ENCODE measurements at regions not wholly inside any gene's neighbourhood (a gene's known extent, or its start where the extent isn't known, plus 50 kb on each side); places are given as distances from the start of the nearest gene placed in this dataset.
"Not testable (repeated sequence)": the region's sequence is repeated elsewhere in the genome, so short reads cannot be mapped to it uniquely, and the experiment has no call there.

- Mint-ChIP-seq H3K27ac (ENCODE audit: low read depth) (no peak overlapping the region), H3K4me1 (no peaks in the 10 kb centered on the region), H3K9me3 (peaks cover 24% of the 10 kb centered on the region), H3K4me3 (no peak overlapping the region), H3K36me3 (ENCODE audit: insufficient read depth) (no peaks in the 10 kb centered on the region), H3K27me3 (no peaks in the 10 kb centered on the region)
- ATAC-seq (replicated peaks; ENCODE audit: extremely low read depth, poor library complexity, severe bottlenecking) (no peak), DNase-seq (ENCODE audit: low spot score in 2 of 2) (no peak)
Measured at GRCh38 chr13:54449922-54450321, 1421.3 kb downstream of the OLFM4 start.

GRCh38 chr13:54484166-54484565, 1455.6 kb downstream of the OLFM4 start:
- Mint-ChIP-seq H3K27ac (ENCODE audit: low read depth) (no peak overlapping the region), H3K4me3 (no peak overlapping the region), H3K4me1 (no peaks in the 10 kb centered on the region), H3K27me3 (no peaks in the 10 kb centered on the region), H3K36me3 (ENCODE audit: insufficient read depth) (no peaks in the 10 kb centered on the region), H3K9me3 (peaks cover 5% of the 10 kb centered on the region)
- no peak for ATAC-seq (replicated peaks; ENCODE audit: extremely low read depth, poor library complexity, severe bottlenecking)
- no peak for DNase-seq (ENCODE audit: low spot score in 2 of 2)

DNA sequence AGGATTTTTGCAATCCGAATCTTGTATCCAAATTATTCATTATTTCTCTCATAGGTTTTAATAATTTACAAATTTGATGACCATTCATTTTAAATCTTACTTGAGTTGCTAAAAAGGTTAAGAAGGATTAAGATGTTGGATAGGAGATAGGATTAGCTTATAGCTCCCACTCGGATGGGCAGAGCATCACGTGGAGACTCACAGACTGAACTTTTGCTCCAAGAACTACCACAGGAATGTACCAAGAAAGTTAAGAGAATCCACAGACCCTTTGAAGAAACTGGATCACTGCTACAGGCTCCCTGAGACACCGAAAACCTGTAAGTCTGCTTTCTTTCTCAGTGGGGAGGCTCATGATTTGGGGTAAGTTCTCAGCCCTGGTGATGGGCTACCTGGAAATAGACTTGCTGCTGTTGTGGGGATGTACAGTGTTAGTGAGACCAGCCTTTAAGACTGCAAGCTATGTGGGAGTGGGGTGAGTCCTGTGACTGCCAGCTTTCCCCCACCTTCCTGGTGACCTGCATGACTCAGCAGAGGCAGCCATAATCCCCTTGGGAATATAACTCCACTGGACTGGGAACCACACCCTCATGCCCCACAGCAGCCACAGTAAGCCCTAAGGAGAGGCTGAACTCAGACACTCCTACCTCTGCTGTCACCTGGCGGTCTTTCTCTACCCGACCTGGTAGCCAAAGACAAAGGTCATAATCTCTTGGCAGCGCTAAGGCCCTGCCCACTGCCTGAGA, 1458.0 kb downstream of the OLFM4 start:
- no peak for DNase-seq (ENCODE audit: low spot score in 2 of 2)
- ATAC-seq (replicated peaks; ENCODE audit: extremely low read depth, poor library complexity, severe bottlenecking) = no peak
- no peaks in the 10 kb centered on the region for H3K4me1 Mint-ChIP-seq
- H3K4me3 Mint-ChIP-seq = no peak overlapping the region
- no peaks in the 10 kb centered on the region for H3K36me3 Mint-ChIP-seq (ENCODE audit: insufficient read depth)
- no peak overlapping the region for H3K27ac Mint-ChIP-seq (ENCODE audit: low read depth)
- no peaks in the 10 kb centered on the region for H3K27me3 Mint-ChIP-seq
- H3K9me3 Mint-ChIP-seq = peaks cover 13% of the 10 kb centered on the region

DNA sequence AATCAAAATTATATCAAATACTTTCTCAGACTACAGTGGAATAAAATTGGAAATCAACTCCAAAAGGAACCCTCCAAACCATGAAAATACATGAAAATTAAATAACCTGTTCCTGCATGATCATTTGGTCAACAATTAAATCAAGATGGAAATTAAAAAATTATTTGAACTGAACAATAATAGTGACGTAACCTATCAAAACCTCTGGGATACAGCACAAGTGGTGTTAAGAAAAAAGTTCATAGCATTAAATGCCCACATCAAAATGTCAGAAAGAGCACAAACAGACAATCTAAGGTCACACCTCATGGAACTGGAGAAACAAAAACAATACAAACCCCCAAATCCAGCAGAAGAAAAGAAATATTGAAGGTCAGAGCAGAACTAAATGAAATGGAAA, 1460.7 kb downstream of the OLFM4 start:
- H3K4me3 Mint-ChIP-seq = no peak overlapping the region
- H3K4me1 Mint-ChIP-seq = no peaks in the 10 kb centered on the region
- peaks cover 2% of the 10 kb centered on the region for H3K36me3 Mint-ChIP-seq (ENCODE audit: insufficient read depth)
- H3K27me3 Mint-ChIP-seq = no peaks in the 10 kb centered on the region
- DNase-seq (ENCODE audit: low spot score in 2 of 2) = no peak
- no peak for ATAC-seq (replicated peaks; ENCODE audit: extremely low read depth, poor library complexity, severe bottlenecking)
- H3K27ac Mint-ChIP-seq (ENCODE audit: low read depth) = no peak overlapping the region
- peaks cover 20% of the 10 kb centered on the region for H3K9me3 Mint-ChIP-seq

DNA sequence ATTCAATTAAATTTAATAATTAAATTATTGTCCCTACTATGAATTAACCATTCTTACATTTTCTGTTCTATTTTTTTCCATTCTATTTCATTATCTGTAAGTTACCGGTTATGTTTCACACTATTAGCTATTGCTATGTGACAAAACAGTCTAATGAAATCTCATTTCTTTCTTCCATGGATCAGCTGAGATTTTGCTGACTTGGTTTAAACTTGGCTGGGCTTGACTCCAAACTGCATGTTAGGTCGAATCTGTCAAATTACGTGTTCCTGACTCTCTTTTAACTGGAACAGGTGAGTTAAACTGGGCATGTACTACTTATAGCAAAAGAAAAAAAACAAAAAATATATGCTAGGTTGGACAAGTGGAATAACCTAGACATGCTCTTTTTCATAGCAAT, 1464.4 kb downstream of the OLFM4 start:
- H3K27me3 Mint-ChIP-seq = no peaks in the 10 kb centered on the region
- peaks cover 29% of the 10 kb centered on the region for H3K9me3 Mint-ChIP-seq
- no peak overlapping the region for H3K27ac Mint-ChIP-seq (ENCODE audit: low read depth)
- no peaks in the 10 kb centered on the region for H3K4me1 Mint-ChIP-seq
- peaks cover 2% of the 10 kb centered on the region for H3K36me3 Mint-ChIP-seq (ENCODE audit: insufficient read depth)
- no peak for ATAC-seq (replicated peaks; ENCODE audit: extremely low read depth, poor library complexity, severe bottlenecking)
- H3K4me3 Mint-ChIP-seq = no peak overlapping the region
- no peak for DNase-seq (ENCODE audit: low spot score in 2 of 2)

DNA sequence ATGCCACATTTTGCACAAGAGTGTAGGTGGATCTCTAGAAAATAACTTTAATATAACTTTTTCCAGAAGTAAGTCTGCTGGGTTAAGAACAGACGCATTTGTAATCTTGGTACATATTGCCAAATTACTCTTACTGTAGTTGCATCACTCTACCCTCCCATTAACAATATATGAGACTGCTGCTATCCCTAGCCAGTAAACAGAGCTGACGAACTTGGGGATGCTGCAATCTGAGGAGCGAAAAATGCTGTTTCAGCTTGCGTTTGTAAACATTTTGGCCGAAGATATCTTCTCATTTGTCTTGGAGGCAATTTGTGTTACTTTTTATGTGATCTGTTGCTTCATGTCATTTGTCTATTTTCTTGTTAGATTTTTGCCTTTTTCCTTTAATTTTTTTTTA, 1482.8 kb downstream of the OLFM4 start:
- Mint-ChIP-seq H3K4me3 (no peak overlapping the region), H3K4me1 (no peaks in the 10 kb centered on the region), H3K27ac (ENCODE audit: low read depth) (no peak overlapping the region), H3K9me3 (peaks cover 16% of the 10 kb centered on the region), H3K27me3 (no peaks in the 10 kb centered on the region), H3K36me3 (ENCODE audit: insufficient read depth) (no peaks in the 10 kb centered on the region)
- no peak for DNase-seq (ENCODE audit: low spot score in 2 of 2)
- ATAC-seq (replicated peaks; ENCODE audit: extremely low read depth, poor library complexity, severe bottlenecking) = no peak

- Mint-ChIP-seq H3K27me3 (no peaks in the 10 kb centered on the region), H3K36me3 (ENCODE audit: insufficient read depth) (no peaks in the 10 kb centered on the region), H3K4me1 (no peaks in the 10 kb centered on the region), H3K4me3 (no peak overlapping the region), H3K9me3 (peaks cover 9% of the 10 kb centered on the region), H3K27ac (ENCODE audit: low read depth) (no peak overlapping the region)
- no peak for DNase-seq (ENCODE audit: low spot score in 2 of 2)
- ATAC-seq (replicated peaks; ENCODE audit: extremely low read depth, poor library complexity, severe bottlenecking) = no peak
Measured at GRCh38 chr13:54513254-54513653, 1484.6 kb downstream of the OLFM4 start.

DNA sequence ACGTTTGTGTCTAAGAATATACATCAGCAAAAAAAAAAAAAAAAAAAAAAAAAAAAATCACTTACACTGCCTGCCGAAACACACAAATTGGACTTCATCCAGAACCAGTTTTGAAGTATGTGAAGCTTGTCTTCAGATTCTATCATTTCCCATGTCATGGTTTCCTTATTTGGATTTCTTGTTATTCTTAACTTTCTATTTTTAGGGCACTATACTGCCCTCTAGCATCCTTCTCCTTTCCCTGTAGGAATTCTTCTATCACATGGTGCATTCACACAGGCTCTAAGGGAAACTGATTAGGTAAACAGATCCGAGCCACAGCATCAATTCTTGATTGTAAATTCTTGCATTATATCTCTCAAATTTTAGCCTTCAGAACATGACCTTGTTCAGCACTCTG, 1507.5 kb downstream of the OLFM4 start:
- no peaks in the 10 kb centered on the region for H3K4me1 Mint-ChIP-seq
- DNase-seq (ENCODE audit: low spot score in 2 of 2) = no peak
- no peaks in the 10 kb centered on the region for H3K27me3 Mint-ChIP-seq

GRCh38 chr13:54563286-54563685, 1534.7 kb downstream of the OLFM4 start:
- no peak overlapping the region for H3K27ac Mint-ChIP-seq (ENCODE audit: low read depth)
- no peak for ATAC-seq (replicated peaks; ENCODE audit: extremely low read depth, poor library complexity, severe bottlenecking)
- H3K4me1 Mint-ChIP-seq = no peaks in the 10 kb centered on the region
- peaks cover 2% of the 10 kb centered on the region for H3K36me3 Mint-ChIP-seq (ENCODE audit: insufficient read depth)
- no peak overlapping the region for H3K4me3 Mint-ChIP-seq
- DNase-seq (ENCODE audit: low spot score in 2 of 2) = no peak
- no peaks in the 10 kb centered on the region for H3K27me3 Mint-ChIP-seq
- peaks cover 6% of the 10 kb centered on the region for H3K9me3 Mint-ChIP-seq

More for the DNA sequence above, 1507.5 kb downstream of the OLFM4 start:
- Mint-ChIP-seq H3K27ac (ENCODE audit: low read depth) (no peak overlapping the region), H3K36me3 (ENCODE audit: insufficient read depth) (no peaks in the 10 kb centered on the region), H3K9me3 (peaks cover 18% of the 10 kb centered on the region), H3K4me3 (no peak overlapping the region)
- ATAC-seq (replicated peaks; ENCODE audit: extremely low read depth, poor library complexity, severe bottlenecking) = no peak

GRCh38 chr13:54572037-54572436, 1543.4 kb downstream of the OLFM4 start:
- H3K4me3 Mint-ChIP-seq; ATAC-seq (replicated peaks; ENCODE audit: extremely low read depth, poor library complexity, severe bottlenecking); H3K27me3 Mint-ChIP-seq; H3K4me1 Mint-ChIP-seq; H3K36me3 Mint-ChIP-seq (ENCODE audit: insufficient read depth); DNase-seq (ENCODE audit: low spot score in 2 of 2); H3K27ac Mint-ChIP-seq (ENCODE audit: low read depth): not testable (repeated sequence)
- H3K9me3 Mint-ChIP-seq = peaks cover 40% of the 10 kb centered on the region

DNA sequence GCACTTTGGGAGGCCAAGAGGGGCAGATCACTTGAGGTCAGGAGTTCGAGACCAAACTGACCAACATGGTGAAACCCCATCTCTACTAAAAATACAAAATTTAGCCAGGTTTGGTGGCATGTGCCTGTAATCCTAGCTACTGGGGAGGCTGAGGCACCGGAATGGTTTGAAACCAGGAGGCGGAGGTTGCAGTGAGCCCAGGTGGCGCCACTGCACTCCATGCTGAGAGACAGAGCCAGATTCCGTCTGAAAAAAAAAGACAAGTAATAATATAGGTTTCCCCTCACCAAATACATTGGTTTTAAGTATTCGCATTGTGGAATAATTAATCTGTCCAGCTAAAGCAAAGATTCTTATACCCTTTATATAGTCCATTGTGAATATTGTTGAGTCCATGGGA, 1544.6 kb downstream of the OLFM4 start:
- Mint-ChIP-seq H3K4me1 (no peaks in the 10 kb centered on the region), H3K36me3 (ENCODE audit: insufficient read depth) (no peaks in the 10 kb centered on the region), H3K27ac (ENCODE audit: low read depth) (no peak overlapping the region), H3K27me3 (no peaks in the 10 kb centered on the region), H3K4me3 (no peak overlapping the region), H3K9me3 (peaks cover 40% of the 10 kb centered on the region)
- no peak for ATAC-seq (replicated peaks; ENCODE audit: extremely low read depth, poor library complexity, severe bottlenecking)
- DNase-seq (ENCODE audit: low spot score in 2 of 2) = no peak

GRCh38 chr13:54574791-54575190, 1546.2 kb downstream of the OLFM4 start:
- H3K36me3 Mint-ChIP-seq (ENCODE audit: insufficient read depth) = no peaks in the 10 kb centered on the region
- H3K27me3 Mint-ChIP-seq = no peaks in the 10 kb centered on the region
- peaks cover 24% of the 10 kb centered on the region for H3K9me3 Mint-ChIP-seq
- H3K27ac Mint-ChIP-seq (ENCODE audit: low read depth) = no peak overlapping the region
- H3K4me1 Mint-ChIP-seq = no peaks in the 10 kb centered on the region
- H3K4me3 Mint-ChIP-seq = no peak overlapping the region
- no peak for ATAC-seq (replicated peaks; ENCODE audit: extremely low read depth, poor library complexity, severe bottlenecking)
- no peak for DNase-seq (ENCODE audit: low spot score in 2 of 2)

DNA sequence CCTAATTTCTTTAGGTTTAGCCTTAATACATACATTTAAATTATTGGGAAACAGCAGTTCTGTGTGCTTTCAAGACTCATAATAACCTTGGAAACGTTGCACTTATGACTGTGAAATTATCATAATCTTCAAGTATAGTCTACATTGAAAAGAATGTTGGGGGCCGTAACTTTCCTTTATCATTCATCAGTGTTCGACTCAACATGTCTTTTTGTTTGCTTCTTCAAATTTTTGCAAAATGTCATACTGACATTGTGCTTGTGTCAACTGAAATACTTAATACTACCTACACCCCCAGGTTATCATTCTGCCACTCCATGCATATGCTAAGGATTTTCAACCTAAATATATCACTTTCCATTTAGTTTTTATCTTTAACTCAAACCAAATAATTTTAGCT, 1562.9 kb downstream of the OLFM4 start:
- ATAC-seq (replicated peaks; ENCODE audit: extremely low read depth, poor library complexity, severe bottlenecking) (no peak), DNase-seq (ENCODE audit: low spot score in 2 of 2) (no peak)
- Mint-ChIP-seq H3K27me3 (no peaks in the 10 kb centered on the region), H3K9me3 (peaks cover 25% of the 10 kb centered on the region), H3K4me1 (no peaks in the 10 kb centered on the region), H3K36me3 (ENCODE audit: insufficient read depth) (no peaks in the 10 kb centered on the region), H3K27ac (ENCODE audit: low read depth) (no peak overlapping the region), H3K4me3 (no peak overlapping the region)

All from central memory CD8-positive, alpha-beta T cell (primary cell).